ENCODE measurements at regions not wholly inside any gene's neighbourhood (a gene's known extent, or its start where the extent isn't known, plus 50 kb on each side); places are given as distances from the start of the nearest gene placed in this dataset.

DNA sequence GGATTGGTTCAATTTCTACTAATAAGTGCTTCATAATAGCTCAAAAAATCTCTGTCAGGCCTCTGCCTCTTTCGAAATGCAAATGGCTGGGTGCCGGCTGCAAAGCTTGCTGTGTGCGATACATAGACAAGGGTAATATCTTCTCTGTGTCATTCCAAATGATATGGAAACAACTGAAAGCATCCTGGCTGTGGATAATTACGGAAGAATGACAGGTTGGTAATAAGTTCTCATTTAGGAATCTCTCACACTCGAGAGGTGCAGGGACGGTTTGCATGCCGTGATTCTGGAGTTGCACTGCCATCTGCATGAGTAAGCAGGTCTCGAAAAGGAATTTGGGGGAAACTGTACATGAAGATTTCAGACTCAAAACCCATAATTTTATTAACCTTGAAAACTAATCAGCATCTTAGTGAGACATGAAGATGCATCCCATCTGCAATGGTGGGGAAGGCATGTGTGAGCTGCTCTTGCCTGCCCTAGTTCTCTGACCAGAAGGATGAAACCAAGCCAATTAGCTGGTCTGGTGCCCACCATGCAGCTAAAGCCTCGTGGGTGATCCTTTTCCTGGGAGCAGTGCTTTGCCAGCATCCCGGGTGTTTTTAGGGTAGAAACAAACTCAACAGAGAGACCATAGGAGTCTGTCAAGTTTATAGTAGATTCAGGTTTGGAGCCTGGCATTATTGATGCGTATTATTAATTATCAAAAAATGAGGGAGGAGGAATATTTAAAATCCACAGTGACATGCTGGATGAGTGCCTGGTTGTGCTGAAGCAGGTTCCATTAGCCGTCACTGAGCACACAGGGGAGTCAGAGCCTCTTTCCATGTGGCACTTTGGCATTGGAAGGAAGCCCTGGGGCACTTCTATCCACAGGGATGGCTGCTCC is 503.6 kb upstream of the MGMT start:
- TF ChIP-seq, protein P1, sequence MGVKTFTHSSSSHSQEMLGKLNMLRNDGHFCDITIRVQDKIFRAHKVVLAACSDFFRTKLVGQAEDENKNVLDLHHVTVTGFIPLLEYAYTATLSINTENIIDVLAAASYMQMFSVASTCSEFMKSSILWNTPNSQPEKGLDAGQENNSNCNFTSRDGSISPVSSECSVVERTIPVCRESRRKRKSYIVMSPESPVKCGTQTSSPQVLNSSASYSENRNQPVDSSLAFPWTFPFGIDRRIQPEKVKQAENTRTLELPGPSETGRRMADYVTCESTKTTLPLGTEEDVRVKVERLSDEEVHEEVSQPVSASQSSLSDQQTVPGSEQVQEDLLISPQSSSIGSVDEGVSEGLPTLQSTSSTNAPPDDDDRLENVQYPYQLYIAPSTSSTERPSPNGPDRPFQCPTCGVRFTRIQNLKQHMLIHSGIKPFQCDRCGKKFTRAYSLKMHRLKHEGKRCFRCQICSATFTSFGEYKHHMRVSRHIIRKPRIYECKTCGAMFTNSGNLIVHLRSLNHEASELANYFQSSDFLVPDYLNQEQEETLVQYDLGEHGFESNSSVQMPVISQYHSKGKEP (CRISPR knock-in tag; IDR thresholded peaks at IDR 0.05): no peak
- TF ChIP-seq RBFOX2 (IDR thresholded peaks at IDR 0.05; ENCODE audit: low read depth, low read length): no peak
- TF ChIP-seq ZNF225 (CRISPR knock-in tag; IDR thresholded peaks at IDR 0.05): no peak
- no peak for TF ChIP-seq ZNF678 (CRISPR knock-in tag; IDR thresholded peaks at IDR 0.05)
- no peak for TF ChIP-seq TBX3 (IDR thresholded peaks at IDR 0.05; ENCODE audit: borderline replicate concordance)
- TF ChIP-seq TAF15 (IDR thresholded peaks at IDR 0.05; ENCODE audit: low read depth, low read length, poor library complexity, severe bottlenecking): no peak
- no peak for TF ChIP-seq FOSL2 (CRISPR knock-in tag; IDR thresholded peaks at IDR 0.05)
- no peak for TF ChIP-seq HNRNPLL (IDR thresholded peaks at IDR 0.05; ENCODE audit: low read depth, low read length, poor library complexity, severe bottlenecking)
- no peak for TF ChIP-seq ZNF788 (CRISPR knock-in tag; IDR thresholded peaks at IDR 0.05; ENCODE audit: borderline replicate concordance)
- TF ChIP-seq, protein P2, sequence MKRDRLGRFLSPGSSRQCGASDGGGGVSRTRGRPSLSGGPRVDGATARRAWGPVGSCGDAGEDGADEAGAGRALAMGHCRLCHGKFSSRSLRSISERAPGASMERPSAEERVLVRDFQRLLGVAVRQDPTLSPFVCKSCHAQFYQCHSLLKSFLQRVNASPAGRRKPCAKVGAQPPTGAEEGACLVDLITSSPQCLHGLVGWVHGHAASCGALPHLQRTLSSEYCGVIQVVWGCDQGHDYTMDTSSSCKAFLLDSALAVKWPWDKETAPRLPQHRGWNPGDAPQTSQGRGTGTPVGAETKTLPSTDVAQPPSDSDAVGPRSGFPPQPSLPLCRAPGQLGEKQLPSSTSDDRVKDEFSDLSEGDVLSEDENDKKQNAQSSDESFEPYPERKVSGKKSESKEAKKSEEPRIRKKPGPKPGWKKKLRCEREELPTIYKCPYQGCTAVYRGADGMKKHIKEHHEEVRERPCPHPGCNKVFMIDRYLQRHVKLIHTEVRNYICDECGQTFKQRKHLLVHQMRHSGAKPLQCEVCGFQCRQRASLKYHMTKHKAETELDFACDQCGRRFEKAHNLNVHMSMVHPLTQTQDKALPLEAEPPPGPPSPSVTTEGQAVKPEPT (CRISPR knock-in tag; IDR thresholded peaks at IDR 0.05; ENCODE audit: low read depth): no peak
- no peak for TF ChIP-seq ZNF660 (CRISPR knock-in tag; IDR thresholded peaks at IDR 0.05; ENCODE audit: borderline replicate concordance, low read depth)
- no peak for TF ChIP-seq ZFP36L2 (CRISPR knock-in tag; IDR thresholded peaks at IDR 0.05)
- no peak for TF ChIP-seq NCOR1 (IDR thresholded peaks at IDR 0.05; ENCODE audit: borderline replicate concordance, low read length)
- no peak for TF ChIP-seq GTF2F1 (IDR thresholded peaks at IDR 0.05; ENCODE audit: low read length)
- TF ChIP-seq BHLHE40 (IDR thresholded peaks at IDR 0.05; ENCODE audit: low read length): no peak
- no peak for TF ChIP-seq KAT8 (CRISPR knock-in tag; IDR thresholded peaks at IDR 0.05)
- TF ChIP-seq SMC3 (IDR thresholded peaks at IDR 0.05; ENCODE audit: low read length): no peak
- DNase-seq (ENCODE audit: low spot score): no peak
- H3K27me3 ChIP-seq (ENCODE audit: control insufficient read depth in 1 of 2, insufficient read depth in 2 of 2, low read length in 2 of 2): peaks cover 1 to 50% of the 10 kb centered on the region in 2 experiments; a peak in 4 of 5 replicates
- in situ Hi-C loops (cut with HindIII; ENCODE audit: extremely low pct_ligation_motif_present, low pct_unique_long_range_greater_than_20kb) (no loop called here), intact Hi-C loops (cut with micrococcal nuclease; ENCODE audit: unreplicated experiment) (no loop called here)
- no peaks in the 10 kb centered on the region for H3K79me2 ChIP-seq (ENCODE audit: insufficient read depth, low read length)
- no peaks in the 10 kb centered on the region for H3K9me3 ChIP-seq (ENCODE audit: low read length)
- CTCF ChIA-PET (ENCODE audit: low intra/inter-chr PET ratio, low total read pairs): no interaction called here
- no peak overlapping the region for H3K4me3 ChIP-seq (replicated peaks in 1 of 3; ENCODE audit: insufficient read depth in 1 of 3, low read depth in 2 of 3, low read length in 3 of 3)
- WGBS (ENCODE audit: low lambda C conversion rate): 15% methylated on average over 11 of the region's 12 CpGs
- H3K9ac ChIP-seq (ENCODE audit: insufficient read depth, low read depth, low read length): no peak overlapping the region
- H3K27ac ChIP-seq (ENCODE audit: extremely low read length, insufficient read depth, low read length): no peak overlapping the region
- no peaks in the 10 kb centered on the region for H4K20me1 ChIP-seq (ENCODE audit: insufficient read depth, low read length)
- ATAC-seq: no peak
- H3K4me1 ChIP-seq (ENCODE audit: insufficient read depth, low read length): no peaks in the 10 kb centered on the region
- no peak for FAIRE-seq
- BruUV-seq (replicated peaks): no TSS peak
- H2AFZ ChIP-seq (ENCODE audit: low read length): no peak overlapping the region
- H3K36me3 ChIP-seq (replicated peaks in 1 of 2; ENCODE audit: control insufficient read depth in 1 of 2, insufficient read depth in 2 of 2, low read length in 2 of 2): no peaks in the 10 kb centered on the region
- no peak overlapping the region for H3K4me2 ChIP-seq (ENCODE audit: low read depth, low read length)
- POLR2A ChIA-PET: no interaction called here

Data from HepG2 (cell line).